ENCODE measurements at regions not wholly inside any gene's neighbourhood (a gene's known extent, or its start where the extent isn't known, plus 50 kb on each side); places are given as distances from the start of the nearest gene placed in this dataset.
"Not testable (repeated sequence)": the region's sequence is repeated elsewhere in the genome, so short reads cannot be mapped to it uniquely, and the experiment has no call there.

DNA sequence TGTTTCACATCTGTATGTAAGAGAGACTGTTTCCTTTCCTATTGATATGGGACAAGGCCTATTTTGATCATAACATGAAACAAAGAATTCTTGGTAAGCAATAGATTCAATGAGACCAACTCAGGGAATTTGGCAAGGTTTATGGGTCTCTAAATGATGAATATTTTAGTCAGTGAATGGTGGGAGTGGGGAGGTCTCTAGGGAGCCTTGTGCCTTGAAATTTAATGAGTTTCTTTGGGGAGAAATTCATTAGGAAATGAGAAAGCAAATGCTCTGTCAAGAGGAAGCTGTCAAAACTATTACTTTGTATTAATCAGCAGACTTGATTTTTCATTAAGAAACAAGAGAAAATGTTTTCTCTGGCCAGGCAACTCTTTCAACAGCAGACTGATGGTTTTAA, 921.7 kb upstream of the API5 start:
- no peak for DNase-seq (ENCODE audit: low spot score)
- H3K9me3 Mint-ChIP-seq = peaks cover 12% of the 10 kb centered on the region
- no peaks in the 10 kb centered on the region for H3K36me3 Mint-ChIP-seq (ENCODE audit: low read depth)
- H3K4me1 Mint-ChIP-seq (ENCODE audit: low read depth) = no peaks in the 10 kb centered on the region
- H3K4me3 Mint-ChIP-seq = no peak overlapping the region
- intact Hi-C loops (cut with micrococcal nuclease) = no loop called here
- no peak overlapping the region for H3K27ac Mint-ChIP-seq
- H3K27me3 Mint-ChIP-seq (ENCODE audit: insufficient read depth) = no peaks in the 10 kb centered on the region

DNA sequence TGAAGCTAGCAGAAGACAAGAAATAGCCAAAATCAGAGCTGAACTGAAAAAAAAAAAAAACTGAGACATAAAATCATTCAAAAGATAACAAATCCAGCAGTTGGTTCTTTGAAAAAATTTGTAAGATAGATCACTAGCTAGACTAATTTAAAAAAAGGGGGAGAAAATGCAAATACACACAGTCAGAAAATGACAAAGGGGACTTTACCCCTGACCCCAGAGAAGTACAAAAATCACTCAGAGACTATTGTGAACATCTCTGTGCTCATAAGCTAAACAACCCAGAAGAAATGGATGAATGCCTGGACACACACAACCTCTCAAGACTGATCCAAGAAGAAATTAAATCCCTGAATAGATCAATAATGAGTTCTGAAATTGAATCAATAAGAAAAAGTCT, 914.3 kb upstream of the API5 start:
- DNase-seq (ENCODE audit: low spot score) = no peak
- no peak overlapping the region for H3K4me3 Mint-ChIP-seq
- intact Hi-C loops (cut with micrococcal nuclease) = no loop called here
- no peaks in the 10 kb centered on the region for H3K4me1 Mint-ChIP-seq (ENCODE audit: low read depth)
- H3K36me3 Mint-ChIP-seq (ENCODE audit: low read depth) = no peaks in the 10 kb centered on the region
- peaks cover 17% of the 10 kb centered on the region for H3K9me3 Mint-ChIP-seq
- H3K27ac Mint-ChIP-seq = no peak overlapping the region
- H3K27me3 Mint-ChIP-seq (ENCODE audit: insufficient read depth) = no peaks in the 10 kb centered on the region

DNA sequence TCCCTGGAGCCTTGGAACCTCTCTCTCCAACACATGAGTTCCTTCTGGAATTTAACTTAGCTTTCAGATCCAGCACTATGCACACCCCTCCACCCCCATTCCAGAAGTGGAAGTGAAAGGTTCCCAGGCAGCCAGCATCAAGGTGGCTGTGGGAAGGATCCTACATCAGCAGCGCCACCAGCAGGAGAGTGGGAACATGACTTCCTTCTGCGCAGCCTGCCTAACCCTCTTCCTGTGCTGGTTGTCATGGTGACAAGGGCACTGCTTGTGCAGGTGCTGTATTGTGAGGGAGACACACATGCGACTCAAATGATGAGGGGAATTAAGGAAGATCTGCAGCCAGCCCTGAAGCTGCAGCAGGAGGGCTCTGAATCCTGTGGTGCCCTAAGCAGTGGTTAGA, 904.5 kb upstream of the API5 start:
- intact Hi-C loops (cut with micrococcal nuclease) = no loop called here
- DNase-seq (ENCODE audit: low spot score) = no peak
- no peak overlapping the region for H3K27ac Mint-ChIP-seq
- no peaks in the 10 kb centered on the region for H3K27me3 Mint-ChIP-seq (ENCODE audit: insufficient read depth)
- H3K4me3 Mint-ChIP-seq = no peak overlapping the region
- H3K4me1 Mint-ChIP-seq (ENCODE audit: low read depth) = no peaks in the 10 kb centered on the region
- H3K9me3 Mint-ChIP-seq = peaks cover 19% of the 10 kb centered on the region
- H3K36me3 Mint-ChIP-seq (ENCODE audit: low read depth) = no peaks in the 10 kb centered on the region

DNA sequence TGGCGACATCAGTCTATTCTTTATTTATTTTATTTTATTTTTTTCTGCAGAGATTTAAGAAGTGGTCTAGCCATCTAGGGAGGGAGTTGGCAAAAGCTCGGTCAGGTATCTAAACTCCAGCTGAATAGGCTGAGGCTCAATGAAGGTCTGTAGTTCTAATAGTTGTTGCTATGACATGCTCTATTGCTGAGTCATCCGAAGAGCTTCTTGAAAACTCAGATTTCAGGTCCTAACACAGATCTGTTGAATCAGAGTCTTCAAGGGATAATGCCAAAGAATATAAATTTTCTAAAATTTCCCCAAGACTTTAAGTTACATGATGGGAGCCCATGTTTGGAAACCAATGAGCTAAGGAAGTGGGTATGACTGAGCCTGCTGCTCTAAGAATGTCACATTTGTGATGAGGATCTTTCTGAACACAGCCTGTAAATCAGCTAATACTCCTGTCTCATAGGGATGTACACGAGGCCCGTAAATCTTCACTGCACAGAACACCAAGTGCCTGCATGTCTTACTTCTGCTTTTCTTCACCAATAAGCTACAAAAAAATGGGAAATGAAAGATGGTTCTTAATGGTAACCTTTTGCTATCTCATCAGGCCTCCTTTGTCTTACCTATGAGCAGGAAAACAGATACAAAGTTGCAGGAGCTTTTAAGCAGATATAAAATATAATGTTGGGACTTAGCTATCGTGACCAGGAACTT, 901.4 kb upstream of the API5 start:
- no peaks in the 10 kb centered on the region for H3K4me1 Mint-ChIP-seq (ENCODE audit: low read depth)
- intact Hi-C loops (cut with micrococcal nuclease) = no loop called here

DNA sequence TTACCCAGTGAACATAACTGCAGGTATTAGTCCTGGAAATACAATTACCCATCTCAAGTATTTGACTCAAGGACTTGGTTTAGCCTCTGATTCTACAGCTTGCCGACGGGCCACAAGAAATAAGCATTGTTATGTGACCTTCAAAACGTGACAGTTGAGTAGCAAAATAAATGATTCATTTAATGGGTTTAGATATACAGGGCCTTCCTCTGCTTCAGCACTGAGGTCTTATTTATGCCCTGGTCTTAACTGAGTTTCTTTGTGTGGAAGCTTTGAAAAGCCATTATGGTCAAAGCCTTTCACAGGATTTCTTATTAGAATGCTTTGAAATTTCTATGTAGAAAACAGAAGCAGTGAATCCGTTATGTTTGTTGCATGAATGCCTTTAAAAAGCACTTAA, 899.2 kb upstream of the API5 start:
- peaks cover 9% of the 10 kb centered on the region for H3K9me3 Mint-ChIP-seq
- H3K27me3 Mint-ChIP-seq (ENCODE audit: insufficient read depth) = no peaks in the 10 kb centered on the region
- H3K36me3 Mint-ChIP-seq (ENCODE audit: low read depth) = no peaks in the 10 kb centered on the region
- intact Hi-C loops (cut with micrococcal nuclease) = no loop called here
- H3K4me3 Mint-ChIP-seq = no peak overlapping the region
- DNase-seq (ENCODE audit: low spot score) = no peak
- no peaks in the 10 kb centered on the region for H3K4me1 Mint-ChIP-seq (ENCODE audit: low read depth)
- no peak overlapping the region for H3K27ac Mint-ChIP-seq

More for the DNA sequence above, 901.4 kb upstream of the API5 start:
- no peak overlapping the region for H3K4me3 Mint-ChIP-seq
- no peaks in the 10 kb centered on the region for H3K36me3 Mint-ChIP-seq (ENCODE audit: low read depth)
- no peak overlapping the region for H3K27ac Mint-ChIP-seq
- H3K27me3 Mint-ChIP-seq (ENCODE audit: insufficient read depth) = no peaks in the 10 kb centered on the region
- no peak for DNase-seq (ENCODE audit: low spot score)
- peaks cover 18% of the 10 kb centered on the region for H3K9me3 Mint-ChIP-seq

DNA sequence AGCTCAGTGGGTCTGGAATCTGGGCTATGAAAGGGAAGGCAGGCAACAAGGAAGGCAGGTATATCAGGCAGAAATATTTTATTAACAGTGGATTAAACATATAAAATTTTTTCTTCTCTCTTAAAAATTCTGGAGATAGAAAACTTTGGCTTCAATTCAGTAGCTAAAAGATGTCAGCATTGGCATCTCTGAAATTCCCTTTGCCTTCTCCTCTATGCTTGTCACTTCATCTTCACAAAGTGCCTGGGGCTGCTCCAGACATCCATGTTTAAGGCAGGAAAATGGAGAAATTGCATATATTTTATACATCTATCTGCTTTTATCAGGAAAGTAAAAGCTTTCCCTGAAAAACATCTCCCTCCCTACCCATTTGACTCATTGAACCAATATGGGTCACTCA, 894.1 kb upstream of the API5 start:
- Mint-ChIP-seq H3K27me3 (ENCODE audit: insufficient read depth) (no peaks in the 10 kb centered on the region), H3K9me3 (peaks cover 9% of the 10 kb centered on the region), H3K4me3 (no peak overlapping the region), H3K27ac (no peak overlapping the region), H3K36me3 (ENCODE audit: low read depth) (no peaks in the 10 kb centered on the region), H3K4me1 (ENCODE audit: low read depth) (no peaks in the 10 kb centered on the region)
- intact Hi-C loops (cut with micrococcal nuclease) = no loop called here
- no peak for DNase-seq (ENCODE audit: low spot score)

DNA sequence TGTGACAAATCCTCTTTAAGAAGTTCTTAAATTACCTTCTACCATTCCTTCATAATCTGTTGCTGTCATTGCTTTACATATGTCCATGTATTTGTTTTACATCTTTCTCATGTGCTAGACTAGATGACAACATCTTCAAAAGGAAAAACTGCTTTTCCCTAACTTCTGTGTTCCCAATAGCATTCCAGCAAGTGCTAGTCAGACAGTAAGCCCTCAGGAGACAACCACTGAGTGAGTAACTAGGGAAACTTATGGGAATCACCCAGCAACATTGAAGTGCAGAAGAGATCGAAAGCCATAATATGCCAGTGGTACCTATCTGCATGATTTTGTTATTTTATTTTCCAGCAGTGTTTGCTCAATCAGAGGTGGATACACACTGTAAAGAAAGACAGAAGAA, 889.7 kb upstream of the API5 start:
- Mint-ChIP-seq H3K4me3 (no peak overlapping the region), H3K27ac (no peak overlapping the region), H3K4me1 (ENCODE audit: low read depth) (no peaks in the 10 kb centered on the region), H3K27me3 (ENCODE audit: insufficient read depth) (no peaks in the 10 kb centered on the region), H3K9me3 (peaks cover 3% of the 10 kb centered on the region), H3K36me3 (ENCODE audit: low read depth) (no peaks in the 10 kb centered on the region)
- DNase-seq (ENCODE audit: low spot score) = no peak
- intact Hi-C loops (cut with micrococcal nuclease) = no loop called here

DNA sequence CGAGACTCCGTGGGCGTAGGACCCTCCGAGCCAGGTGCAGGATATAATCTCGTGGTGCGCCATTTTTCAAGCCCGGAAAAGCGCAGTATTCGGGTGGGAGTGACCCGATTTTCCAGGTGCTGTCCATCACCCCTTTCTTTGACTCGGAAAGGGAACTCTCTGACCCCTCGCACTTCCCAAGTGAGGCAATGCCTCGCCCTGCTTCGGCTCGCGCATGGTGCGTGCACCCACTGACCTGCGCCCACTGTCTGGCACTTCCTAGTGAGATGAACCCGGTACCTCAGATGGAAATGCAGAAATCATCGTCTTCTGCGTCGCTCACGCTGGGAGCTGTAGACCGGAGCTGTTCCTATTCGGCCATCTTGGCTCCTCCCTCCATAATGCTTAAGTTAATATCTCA, 876.9 kb upstream of the API5 start:
- DNase-seq (ENCODE audit: low spot score); H3K27me3 Mint-ChIP-seq (ENCODE audit: insufficient read depth); H3K4me1 Mint-ChIP-seq (ENCODE audit: low read depth); H3K27ac Mint-ChIP-seq; H3K4me3 Mint-ChIP-seq; H3K36me3 Mint-ChIP-seq (ENCODE audit: low read depth); intact Hi-C loops (cut with micrococcal nuclease): not testable (repeated sequence)
- peaks cover 18% of the 10 kb centered on the region for H3K9me3 Mint-ChIP-seq

DNA sequence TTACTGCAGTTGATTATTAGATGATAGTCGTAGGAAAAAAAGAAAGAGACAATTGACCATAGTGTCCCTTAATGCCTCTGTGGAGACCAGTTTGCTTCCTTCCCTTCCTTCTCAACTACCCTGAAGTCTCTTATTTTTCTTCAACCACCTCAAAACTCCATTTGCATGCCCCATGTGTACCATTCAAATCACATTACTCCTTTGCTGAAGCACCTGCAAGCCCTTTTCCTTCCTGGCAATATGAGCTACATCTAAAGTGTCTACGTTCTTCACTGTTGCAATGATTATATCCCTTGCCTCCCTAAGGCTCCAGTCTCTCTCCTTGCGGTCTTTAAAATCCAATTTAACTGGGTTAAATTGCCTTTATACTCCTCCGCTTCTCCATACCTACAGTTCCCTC, 867.4 kb upstream of the API5 start:
- intact Hi-C loops (cut with micrococcal nuclease) = no loop called here
- Mint-ChIP-seq H3K27me3 (ENCODE audit: insufficient read depth) (no peaks in the 10 kb centered on the region), H3K27ac (no peak overlapping the region), H3K36me3 (ENCODE audit: low read depth) (no peaks in the 10 kb centered on the region), H3K9me3 (peaks cover 31% of the 10 kb centered on the region), H3K4me3 (no peak overlapping the region), H3K4me1 (ENCODE audit: low read depth) (no peaks in the 10 kb centered on the region)
- no peak for DNase-seq (ENCODE audit: low spot score)

DNA sequence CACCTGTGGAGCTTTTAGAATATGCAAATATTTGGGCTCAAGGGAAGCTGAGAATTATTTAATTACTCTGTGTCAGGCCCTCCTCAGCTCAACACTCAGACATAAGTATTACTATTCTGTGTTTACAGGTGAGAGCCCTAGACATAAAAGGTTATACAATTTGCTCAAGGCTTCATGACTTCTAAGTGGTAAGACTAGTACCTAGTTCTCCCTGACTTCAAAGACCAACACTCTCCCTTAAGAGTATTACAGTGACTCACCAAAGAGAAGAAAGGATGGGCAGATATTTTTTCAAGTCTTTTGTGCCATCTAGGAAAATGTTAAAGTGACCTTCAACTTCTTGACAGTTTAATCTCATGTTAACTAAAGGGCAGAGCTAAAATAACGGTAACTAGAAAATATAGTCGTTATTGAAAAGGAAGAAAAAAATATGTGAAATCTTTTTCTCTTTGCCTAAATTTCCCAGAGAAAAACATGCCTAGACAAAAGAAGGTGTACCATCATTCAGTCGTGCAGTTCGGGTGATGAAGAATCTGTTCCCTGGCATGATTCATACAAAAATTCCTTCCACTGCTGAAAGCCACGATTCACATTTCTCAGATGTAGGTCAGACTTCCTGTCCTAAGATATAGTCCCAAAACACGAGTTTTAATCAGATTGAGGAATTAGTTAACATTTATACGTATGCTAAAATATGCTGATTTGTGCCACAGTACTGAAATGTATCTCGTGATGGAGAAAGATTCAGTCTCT, 849.1 kb upstream of the API5 start:
- Mint-ChIP-seq H3K4me3 (no peak overlapping the region), H3K9me3 (peaks cover 9% of the 10 kb centered on the region), H3K4me1 (ENCODE audit: low read depth) (no peaks in the 10 kb centered on the region), H3K27ac (no peak overlapping the region), H3K36me3 (ENCODE audit: low read depth) (no peaks in the 10 kb centered on the region), H3K27me3 (ENCODE audit: insufficient read depth) (no peaks in the 10 kb centered on the region)
- no peak for DNase-seq (ENCODE audit: low spot score)
- intact Hi-C loops (cut with micrococcal nuclease) = no loop called here

DNA sequence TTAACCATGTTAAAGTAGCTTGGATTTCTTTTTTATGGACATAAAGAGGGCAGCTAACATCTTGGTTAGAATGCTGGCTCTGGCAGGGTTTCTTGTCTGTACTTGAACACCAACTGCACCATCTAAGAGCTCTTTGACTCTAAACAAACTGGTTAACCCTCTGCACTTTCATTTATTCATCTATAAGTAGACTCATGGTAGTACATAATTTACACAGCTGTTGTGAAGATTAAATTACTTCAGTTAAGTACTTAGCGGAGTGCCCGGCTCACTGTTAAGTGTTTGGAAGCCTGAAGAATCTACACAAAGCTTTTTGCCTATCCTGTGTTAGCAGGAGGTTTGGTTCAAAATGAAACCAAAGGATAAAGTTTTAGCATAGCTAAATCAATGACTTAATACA, 846.2 kb upstream of the API5 start:
- no peaks in the 10 kb centered on the region for H3K36me3 Mint-ChIP-seq (ENCODE audit: low read depth)

DNA sequence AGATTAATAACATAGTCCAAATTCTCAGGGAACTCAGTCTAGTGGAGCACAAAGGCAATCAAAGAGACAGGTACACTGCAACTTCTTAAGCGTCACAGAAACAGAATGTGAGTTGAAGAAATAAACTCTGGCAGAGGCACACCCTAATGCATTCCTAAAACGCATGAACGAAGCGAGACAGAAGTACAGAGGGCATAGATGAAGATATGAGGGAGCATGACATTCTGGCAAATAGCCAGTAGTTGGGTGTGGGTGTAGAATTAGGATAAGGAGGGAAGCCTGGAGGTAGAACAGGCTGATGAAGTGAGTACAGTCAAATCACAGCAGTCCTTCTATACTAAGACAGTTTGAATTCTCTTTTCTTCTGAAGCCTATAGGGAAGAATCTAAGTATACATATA, 838.7 kb upstream of the API5 start:
- Mint-ChIP-seq H3K27me3 (ENCODE audit: insufficient read depth) (no peaks in the 10 kb centered on the region), H3K4me3 (no peak overlapping the region), H3K36me3 (ENCODE audit: low read depth) (no peaks in the 10 kb centered on the region), H3K4me1 (ENCODE audit: low read depth) (no peaks in the 10 kb centered on the region), H3K27ac (no peak overlapping the region), H3K9me3 (peaks cover 7% of the 10 kb centered on the region)
- no peak for DNase-seq (ENCODE audit: low spot score)
- intact Hi-C loops (cut with micrococcal nuclease) = no loop called here

More for the DNA sequence above, 846.2 kb upstream of the API5 start:
- Mint-ChIP-seq H3K27ac (no peak overlapping the region), H3K27me3 (ENCODE audit: insufficient read depth) (no peaks in the 10 kb centered on the region), H3K9me3 (peaks cover 9% of the 10 kb centered on the region), H3K4me3 (no peak overlapping the region), H3K4me1 (ENCODE audit: low read depth) (no peaks in the 10 kb centered on the region)
- DNase-seq (ENCODE audit: low spot score) = no peak
- intact Hi-C loops (cut with micrococcal nuclease) = no loop called here

DNA sequence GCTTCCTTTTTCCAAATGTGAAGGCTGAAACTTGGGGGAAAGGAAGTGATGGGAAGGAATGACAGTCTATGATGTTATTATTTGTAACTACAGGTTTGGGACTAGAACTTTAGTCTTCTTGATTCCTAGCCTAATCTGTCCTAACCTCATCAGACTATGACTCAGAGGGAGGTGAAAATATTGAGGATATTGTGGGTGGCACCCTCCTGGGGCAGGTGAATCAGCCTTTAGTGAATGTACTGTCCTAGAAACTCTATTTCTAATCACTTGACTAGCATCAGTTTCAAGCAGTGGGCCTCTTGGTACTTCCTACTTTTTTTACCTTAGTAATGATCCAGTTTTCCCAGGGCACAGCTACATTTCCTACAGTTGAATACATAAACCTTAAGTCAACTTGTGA, 829.0 kb upstream of the API5 start:
- Mint-ChIP-seq H3K4me3 (no peak overlapping the region), H3K9me3 (peaks cover 31% of the 10 kb centered on the region), H3K4me1 (ENCODE audit: low read depth) (no peaks in the 10 kb centered on the region), H3K36me3 (ENCODE audit: low read depth) (no peaks in the 10 kb centered on the region), H3K27ac (no peak overlapping the region), H3K27me3 (ENCODE audit: insufficient read depth) (no peaks in the 10 kb centered on the region)
- intact Hi-C loops (cut with micrococcal nuclease) = no loop called here
- DNase-seq (ENCODE audit: low spot score) = no peak
